ENCODE measurements at regions not wholly inside any gene's neighbourhood (a gene's known extent, or its start where the extent isn't known, plus 50 kb on each side); places are given as distances from the start of the nearest gene placed in this dataset.

DNA sequence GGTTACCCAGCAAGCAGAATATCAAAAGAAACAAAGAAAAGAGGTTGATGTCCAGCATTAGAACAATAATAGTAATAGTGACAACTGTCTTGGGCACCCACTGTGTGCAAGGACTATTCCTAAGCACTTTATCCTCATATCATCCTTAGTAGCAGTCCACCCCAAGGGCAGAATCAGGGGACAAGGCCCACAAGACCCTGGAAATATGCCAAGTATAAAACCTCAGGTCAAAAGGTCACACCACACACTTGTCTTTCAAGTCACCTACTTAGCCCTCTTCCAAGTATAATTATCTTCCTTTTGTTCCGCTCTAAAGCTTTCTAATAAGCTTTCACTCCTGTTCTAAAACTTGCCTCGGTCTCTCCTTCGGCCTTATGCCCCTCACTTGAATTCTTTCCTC, 124.0 kb upstream of the STT3B start:
- TF ChIP-seq, protein P1, sequence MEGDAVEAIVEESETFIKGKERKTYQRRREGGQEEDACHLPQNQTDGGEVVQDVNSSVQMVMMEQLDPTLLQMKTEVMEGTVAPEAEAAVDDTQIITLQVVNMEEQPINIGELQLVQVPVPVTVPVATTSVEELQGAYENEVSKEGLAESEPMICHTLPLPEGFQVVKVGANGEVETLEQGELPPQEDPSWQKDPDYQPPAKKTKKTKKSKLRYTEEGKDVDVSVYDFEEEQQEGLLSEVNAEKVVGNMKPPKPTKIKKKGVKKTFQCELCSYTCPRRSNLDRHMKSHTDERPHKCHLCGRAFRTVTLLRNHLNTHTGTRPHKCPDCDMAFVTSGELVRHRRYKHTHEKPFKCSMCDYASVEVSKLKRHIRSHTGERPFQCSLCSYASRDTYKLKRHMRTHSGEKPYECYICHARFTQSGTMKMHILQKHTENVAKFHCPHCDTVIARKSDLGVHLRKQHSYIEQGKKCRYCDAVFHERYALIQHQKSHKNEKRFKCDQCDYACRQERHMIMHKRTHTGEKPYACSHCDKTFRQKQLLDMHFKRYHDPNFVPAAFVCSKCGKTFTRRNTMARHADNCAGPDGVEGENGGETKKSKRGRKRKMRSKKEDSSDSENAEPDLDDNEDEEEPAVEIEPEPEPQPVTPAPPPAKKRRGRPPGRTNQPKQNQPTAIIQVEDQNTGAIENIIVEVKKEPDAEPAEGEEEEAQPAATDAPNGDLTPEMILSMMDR (IDR thresholded peaks at IDR 0.05; ENCODE audit: control extremely low read depth, extremely low read depth, low read depth, missing control alignments) = no peak
- DNase-seq (ENCODE audit: extremely low spot score) = no peak
- ChIA-PET POLR2A (no interaction called here), CTCF (interaction anchor here (1.4 kb wide), 1 partner anchor 22 kb away, joined by 4 read pairs; no protein-coding TSS in a partner anchor)

- POLR2A ChIA-PET = no interaction called here
These were observed 123.3 kb upstream of the STT3B start for GRCh38 chr3:31409389-31409788.

DNA sequence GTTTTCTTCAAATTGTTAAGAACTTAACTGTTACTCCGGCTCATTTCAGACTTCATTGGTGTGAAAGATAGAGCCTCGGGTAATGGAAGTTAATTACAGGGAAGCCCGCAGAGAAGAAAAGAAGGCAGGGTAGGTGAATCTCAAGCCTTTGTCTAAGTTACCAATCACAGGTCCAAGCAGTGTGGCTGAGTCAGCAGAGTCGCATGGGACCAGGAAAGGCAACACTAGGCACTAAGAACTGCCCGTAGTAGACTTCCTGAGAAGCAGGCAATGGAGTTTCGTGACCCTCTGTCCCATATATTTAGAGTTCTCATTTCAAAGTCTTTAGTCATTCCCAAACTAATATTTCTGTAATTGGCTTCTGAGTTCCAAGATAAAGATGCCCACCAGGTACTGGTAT, 122.9 kb upstream of the STT3B start:
- no peak for DNase-seq (ENCODE audit: extremely low spot score)
- CTCF ChIA-PET = interaction anchor here (1.3 kb wide), 1 partner anchor 10 kb away, joined by 3 read pairs; no protein-coding TSS in a partner anchor
- POLR2A ChIA-PET = no interaction called here
- TF ChIP-seq, protein P1 (IDR thresholded peaks at IDR 0.05; ENCODE audit: control extremely low read depth, extremely low read depth, low read depth, missing control alignments) = no peak

More at GRCh38 chr3:31409389-31409788, 123.3 kb upstream of the STT3B start:
- DNase-seq (ENCODE audit: extremely low spot score) = no peak
- CTCF ChIA-PET = no interaction called here
- TF ChIP-seq, protein P1 (IDR thresholded peaks at IDR 0.05; ENCODE audit: control extremely low read depth, extremely low read depth, low read depth, missing control alignments) = no peak

GRCh38 chr3:31410411-31410810, 122.3 kb upstream of the STT3B start:
- no peak for DNase-seq (ENCODE audit: extremely low spot score)
- ChIA-PET CTCF (interaction anchor here (1.3 kb wide), 1 partner anchor 10 kb away, joined by 3 read pairs; no protein-coding TSS in a partner anchor), POLR2A (no interaction called here)
- TF ChIP-seq, protein P1 (IDR thresholded peaks at IDR 0.05; ENCODE audit: control extremely low read depth, extremely low read depth, low read depth, missing control alignments) = no peak

DNA sequence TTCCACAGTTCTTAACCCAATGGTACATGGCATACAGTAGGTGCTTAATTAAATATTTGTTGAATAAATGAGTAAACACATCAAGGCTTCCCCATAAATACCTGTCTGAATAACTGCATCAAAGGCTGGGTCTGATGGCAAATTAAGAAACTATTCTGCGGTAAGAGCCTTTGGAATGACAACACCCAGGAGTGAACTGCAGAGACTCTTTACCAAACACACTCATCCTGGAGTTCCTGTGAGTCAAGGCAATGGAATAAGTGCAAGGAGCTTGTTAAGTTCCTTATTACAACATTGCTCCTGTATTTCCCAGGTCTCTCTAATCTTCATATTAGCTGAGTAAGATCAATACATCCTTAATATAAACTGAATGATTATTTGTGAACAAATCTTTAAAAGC, 119.9 kb upstream of the STT3B start:
- ChIA-PET CTCF (interaction anchor here (1.5 kb wide), 1 partner anchor 10 kb away, joined by 5 read pairs; no protein-coding TSS in a partner anchor), POLR2A (no interaction called here)
- TF ChIP-seq, protein P1 (IDR thresholded peaks at IDR 0.05; ENCODE audit: control extremely low read depth, extremely low read depth, low read depth, missing control alignments) = no peak
- DNase-seq (ENCODE audit: extremely low spot score) = no peak

GRCh38 chr3:31413515-31413914, 119.2 kb upstream of the STT3B start:
- TF ChIP-seq, protein P1 (IDR thresholded peaks at IDR 0.05; ENCODE audit: control extremely low read depth, extremely low read depth, low read depth, missing control alignments) = no peak
- POLR2A ChIA-PET = no interaction called here

More at GRCh38 chr3:31413515-31413914, 119.2 kb upstream of the STT3B start:
- DNase-seq (ENCODE audit: extremely low spot score) = no peak
- CTCF ChIA-PET = interaction anchor here (1.5 kb wide), 1 partner anchor 10 kb away, joined by 5 read pairs; no protein-coding TSS in a partner anchor
